PFSK-1 (cell line): ENCODE measurements at regions not wholly inside any gene's neighbourhood (a gene's known extent, or its start where the extent isn't known, plus 50 kb on each side); places are given as distances from the start of the nearest gene placed in this dataset.

Experiments used
- FOXP2 ChIP-seq: optimal IDR thresholded peaks from 2 replicates; pipeline ENCODE3; 2011; ENCODE audit warnings: borderline replicate concordance, control low read depth, inconsistent platforms; ENCODE audit not compliant: insufficient read depth; ENCODE audit errors: extremely low read length, extremely low read depth
- POLR2AphosphoS5 ChIP-seq: IDR thresholded peaks from 2 replicates; pipeline ENCODE4 v1.6.1; 2012; ENCODE audit warnings: low read depth, mild to moderate bottlenecking, control low read depth, low read length, moderate library complexity
- REST ChIP-seq, 2 experiments: IDR thresholded peaks; 2 replicates each; pipeline versions ENCODE4 v1.6.1 to v1.8.0; 2011 to 2012; ENCODE audit warnings: low read depth in 2 of 2, low read length in 2 of 2, control low read depth in 1 of 2, inconsistent platforms in 1 of 2, mild to moderate bottlenecking in 1 of 2, moderate library complexity in 1 of 2; ENCODE audit not compliant: insufficient read depth in 1 of 2
- SIN3A ChIP-seq: IDR thresholded peaks from 2 replicates; pipeline ENCODE4 v1.6.1; 2012; ENCODE audit warnings: mild to moderate bottlenecking, low read length, moderate library complexity, borderline replicate concordance; ENCODE audit not compliant: insufficient read depth
- TAF1 ChIP-seq: IDR thresholded peaks from 2 replicates; pipeline ENCODE4 v1.6.1; 2012; ENCODE audit warnings: low read length, control low read depth, borderline replicate concordance; ENCODE audit not compliant: insufficient read depth

GRCh38 chr16:66134875-66135274, 231.6 kb upstream of the CDH5 start:
- TF ChIP-seq SIN3A: no peak
- no peak for TF ChIP-seq REST (IDR thresholded peaks at IDR 0.05; ENCODE audit: insufficient read depth in 1 of 2, low read depth in 2 of 2, low read length in 2 of 2)
- no peak for TF ChIP-seq TAF1
- no peak for TF ChIP-seq FOXP2
- TF ChIP-seq POLR2AphosphoS5: no peak

GRCh38 chr16:66133643-66134338, 232.7 kb upstream of the CDH5 start:
- no peak for TF ChIP-seq TAF1
- TF ChIP-seq POLR2AphosphoS5: no peak
- no peak for TF ChIP-seq SIN3A
- no peak for TF ChIP-seq REST (IDR thresholded peaks at IDR 0.05; ENCODE audit: insufficient read depth in 1 of 2, low read depth in 2 of 2, low read length in 2 of 2)

- TF ChIP-seq TAF1 (no peak), POLR2AphosphoS5 (no peak), REST (IDR thresholded peaks at IDR 0.05; ENCODE audit: insufficient read depth in 1 of 2, low read depth in 2 of 2, low read length in 2 of 2) (no peak), SIN3A (no peak), FOXP2 (no peak)
These were observed 234.6 kb upstream of the CDH5 start for GRCh38 chr16:66131895-66132294.

- TF ChIP-seq REST (IDR thresholded peaks at IDR 0.05; ENCODE audit: insufficient read depth in 1 of 2, low read depth in 2 of 2, low read length in 2 of 2): no peak
- TF ChIP-seq SIN3A: no peak
- no peak for TF ChIP-seq POLR2AphosphoS5
- no peak for TF ChIP-seq FOXP2
- TF ChIP-seq TAF1: no peak
These were observed 235.2 kb upstream of the CDH5 start for GRCh38 chr16:66131156-66131807.

- no peak for TF ChIP-seq REST (IDR thresholded peaks at IDR 0.05; ENCODE audit: insufficient read depth in 1 of 2, low read depth in 2 of 2, low read length in 2 of 2)
- no peak for TF ChIP-seq FOXP2
- TF ChIP-seq TAF1: no peak
- TF ChIP-seq SIN3A: no peak
- no peak for TF ChIP-seq POLR2AphosphoS5
These were observed 236.1 kb upstream of the CDH5 start for GRCh38 chr16:66130296-66130905.
